ENCODE measurements at regions not wholly inside any gene's neighbourhood (a gene's known extent, or its start where the extent isn't known, plus 50 kb on each side); places are given as distances from the start of the nearest gene placed in this dataset.

DNA sequence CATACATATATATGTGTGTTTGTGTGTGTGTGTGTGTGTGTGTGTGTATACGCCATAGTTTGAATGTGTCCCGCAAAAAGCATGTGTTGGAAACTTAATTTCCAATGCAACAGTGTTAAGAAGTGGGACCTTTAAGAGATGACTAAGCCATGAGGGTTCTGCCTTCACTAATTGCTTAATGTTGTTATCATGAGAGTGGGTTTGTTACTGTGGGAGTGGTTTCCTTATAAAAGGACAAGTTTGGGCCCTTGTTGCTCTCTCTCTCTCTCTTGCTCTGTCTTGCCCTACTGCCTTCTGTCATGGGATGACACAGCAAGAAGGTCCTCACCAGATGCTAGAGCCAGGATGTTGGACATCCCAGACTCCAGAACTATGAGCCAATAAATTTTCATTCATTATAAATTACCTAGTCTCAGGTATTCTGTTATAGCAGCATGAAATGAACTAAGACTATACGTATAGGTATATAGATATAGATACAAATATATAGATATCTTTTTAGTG, 103.8 kb upstream of the ZC3H11B start:
- TF ChIP-seq KDM4B (CRISPR knock-in tag; IDR thresholded peaks at IDR 0.05) (no peak), RELA (CRISPR knock-in tag; IDR thresholded peaks at IDR 0.05) (no peak), POLR2A (IDR thresholded peaks at IDR 0.05; ENCODE audit: insufficient read depth in 1 of 2, low read depth in 2 of 2, low read length in 2 of 2) (no peak), SRSF1 (optimal IDR thresholded peaks at IDR 0.05; ENCODE audit: low read depth, low read length) (no peak), ASH2L (IDR thresholded peaks at IDR 0.05; ENCODE audit: insufficient read length, low read depth, low read length) (no peak), GABPB1 (CRISPR knock-in tag; IDR thresholded peaks at IDR 0.05) (no peak), REXO4 (CRISPR knock-in tag; IDR thresholded peaks at IDR 0.05; ENCODE audit: borderline replicate concordance) (no peak), GATAD2A (CRISPR knock-in tag; IDR thresholded peaks at IDR 0.05) (no peak), ZKSCAN8 (CRISPR knock-in tag; IDR thresholded peaks at IDR 0.05; ENCODE audit: borderline replicate concordance) (no peak), ARNTL (CRISPR knock-in tag; IDR thresholded peaks at IDR 0.05) (no peak), ZBTB8A (CRISPR knock-in tag; IDR thresholded peaks at IDR 0.05; ENCODE audit: borderline replicate concordance, low read depth) (no peak)
- TF ChIP-seq, protein P1, sequence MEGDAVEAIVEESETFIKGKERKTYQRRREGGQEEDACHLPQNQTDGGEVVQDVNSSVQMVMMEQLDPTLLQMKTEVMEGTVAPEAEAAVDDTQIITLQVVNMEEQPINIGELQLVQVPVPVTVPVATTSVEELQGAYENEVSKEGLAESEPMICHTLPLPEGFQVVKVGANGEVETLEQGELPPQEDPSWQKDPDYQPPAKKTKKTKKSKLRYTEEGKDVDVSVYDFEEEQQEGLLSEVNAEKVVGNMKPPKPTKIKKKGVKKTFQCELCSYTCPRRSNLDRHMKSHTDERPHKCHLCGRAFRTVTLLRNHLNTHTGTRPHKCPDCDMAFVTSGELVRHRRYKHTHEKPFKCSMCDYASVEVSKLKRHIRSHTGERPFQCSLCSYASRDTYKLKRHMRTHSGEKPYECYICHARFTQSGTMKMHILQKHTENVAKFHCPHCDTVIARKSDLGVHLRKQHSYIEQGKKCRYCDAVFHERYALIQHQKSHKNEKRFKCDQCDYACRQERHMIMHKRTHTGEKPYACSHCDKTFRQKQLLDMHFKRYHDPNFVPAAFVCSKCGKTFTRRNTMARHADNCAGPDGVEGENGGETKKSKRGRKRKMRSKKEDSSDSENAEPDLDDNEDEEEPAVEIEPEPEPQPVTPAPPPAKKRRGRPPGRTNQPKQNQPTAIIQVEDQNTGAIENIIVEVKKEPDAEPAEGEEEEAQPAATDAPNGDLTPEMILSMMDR (CRISPR knock-in tag; IDR thresholded peaks at IDR 0.05) = no peak
- TF ChIP-seq, protein P2, sequence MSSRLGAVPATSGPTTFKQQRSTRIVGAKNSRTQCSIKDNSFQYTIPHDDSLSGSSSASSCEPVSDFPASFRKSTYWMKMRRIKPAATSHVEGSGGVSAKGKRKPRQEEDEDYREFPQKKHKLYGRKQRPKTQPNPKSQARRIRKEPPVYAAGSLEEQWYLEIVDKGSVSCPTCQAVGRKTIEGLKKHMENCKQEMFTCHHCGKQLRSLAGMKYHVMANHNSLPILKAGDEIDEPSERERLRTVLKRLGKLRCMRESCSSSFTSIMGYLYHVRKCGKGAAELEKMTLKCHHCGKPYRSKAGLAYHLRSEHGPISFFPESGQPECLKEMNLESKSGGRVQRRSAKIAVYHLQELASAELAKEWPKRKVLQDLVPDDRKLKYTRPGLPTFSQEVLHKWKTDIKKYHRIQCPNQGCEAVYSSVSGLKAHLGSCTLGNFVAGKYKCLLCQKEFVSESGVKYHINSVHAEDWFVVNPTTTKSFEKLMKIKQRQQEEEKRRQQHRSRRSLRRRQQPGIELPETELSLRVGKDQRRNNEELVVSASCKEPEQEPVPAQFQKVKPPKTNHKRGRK (CRISPR knock-in tag; IDR thresholded peaks at IDR 0.05) = no peak

Measured in HepG2 (cell line).